ENCODE measurements at regions not wholly inside any gene's neighbourhood (a gene's known extent, or its start where the extent isn't known, plus 50 kb on each side); places are given as distances from the start of the nearest gene placed in this dataset.
A peak's percentile ranks its signal among the peaks of the same experiment; 100 is the strongest.

DNA sequence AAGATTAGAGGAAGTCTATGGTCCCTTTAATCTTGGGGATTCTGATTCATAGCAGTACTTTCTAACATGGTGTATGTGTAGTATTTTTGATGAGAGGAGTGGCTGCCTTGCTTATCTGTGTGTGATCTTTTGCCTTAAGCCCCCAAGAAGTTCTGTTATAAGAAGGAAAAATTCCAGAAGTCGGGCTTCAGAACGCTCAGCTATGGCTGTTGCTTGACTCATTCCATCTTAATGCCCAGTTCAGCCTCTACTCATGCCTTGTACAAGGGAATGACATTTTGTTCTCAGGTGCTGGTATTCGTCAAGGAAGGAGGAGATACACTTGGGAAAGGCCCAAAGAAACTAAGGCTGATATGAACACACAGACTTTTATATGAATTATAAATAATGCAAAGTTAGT is 713.0 kb upstream of the MARCKS start:
- TF ChIP-seq CTCF (IDR thresholded peaks at IDR 0.05; ENCODE audit: insufficient read depth, low read depth, low read length): no peak
- H3K4me3 ChIP-seq (ENCODE audit: low read depth, low read length): no peak overlapping the region
- no peak for DNase-seq (ENCODE audit: low read depth)

DNA sequence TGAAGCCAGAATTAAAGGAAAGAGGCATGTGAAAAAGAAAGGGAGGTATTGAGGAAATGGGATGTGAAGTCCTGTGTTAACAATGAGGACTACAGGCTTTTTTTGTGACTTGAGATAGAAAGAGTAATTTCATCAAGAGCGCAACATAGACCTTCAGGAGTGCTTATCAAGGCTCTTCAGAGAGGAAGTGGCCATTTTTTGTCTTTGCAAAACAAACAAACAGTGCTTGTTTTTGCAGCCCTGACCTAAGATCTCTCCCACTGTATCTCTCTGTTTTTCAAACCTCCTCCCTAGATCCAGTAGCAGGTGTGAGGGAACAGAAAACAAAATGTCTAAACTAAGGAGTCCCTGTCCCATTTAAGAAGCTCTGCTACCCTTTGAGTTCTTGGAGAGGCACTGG is 710.3 kb upstream of the MARCKS start:
- H3K4me3 ChIP-seq (ENCODE audit: low read depth, low read length): no peak overlapping the region
- no peak for TF ChIP-seq CTCF (IDR thresholded peaks at IDR 0.05; ENCODE audit: insufficient read depth, low read depth, low read length)
- no peak for DNase-seq (ENCODE audit: low read depth)

- TF ChIP-seq CTCF (IDR thresholded peaks at IDR 0.05; ENCODE audit: insufficient read depth, low read depth, low read length): no peak
- peak; percentile 82 for DNase-seq (ENCODE audit: low read depth)
Measured at GRCh38 chr6:113147544-113147943, 709.6 kb upstream of the MARCKS start.

DNA sequence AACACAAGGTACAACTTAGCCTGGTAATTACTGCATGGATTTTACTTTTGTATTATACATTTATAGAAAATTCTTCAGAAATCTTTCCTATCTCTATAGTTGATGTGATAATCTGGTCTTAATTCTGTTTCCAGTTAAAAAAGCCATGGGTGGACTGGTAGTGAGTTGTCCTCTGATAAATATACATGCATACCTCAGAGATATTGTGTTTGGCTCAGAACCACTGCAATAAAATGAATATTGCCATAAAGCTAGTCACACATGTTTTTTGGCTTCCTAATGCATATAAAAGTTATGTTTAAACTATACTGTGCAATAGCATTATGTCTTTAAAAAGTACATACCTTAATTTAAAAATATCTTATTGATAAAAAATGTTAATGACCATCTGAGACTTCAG is 708.6 kb upstream of the MARCKS start:
- DNase-seq (ENCODE audit: low read depth): peak; percentile 75
- TF ChIP-seq CTCF (IDR thresholded peaks at IDR 0.05; ENCODE audit: insufficient read depth, low read depth, low read length): no peak
- no peak overlapping the region for H3K4me3 ChIP-seq (ENCODE audit: low read depth, low read length)

More at GRCh38 chr6:113147544-113147943, 709.6 kb upstream of the MARCKS start:
- no peak overlapping the region for H3K4me3 ChIP-seq (ENCODE audit: low read depth, low read length)

DNA sequence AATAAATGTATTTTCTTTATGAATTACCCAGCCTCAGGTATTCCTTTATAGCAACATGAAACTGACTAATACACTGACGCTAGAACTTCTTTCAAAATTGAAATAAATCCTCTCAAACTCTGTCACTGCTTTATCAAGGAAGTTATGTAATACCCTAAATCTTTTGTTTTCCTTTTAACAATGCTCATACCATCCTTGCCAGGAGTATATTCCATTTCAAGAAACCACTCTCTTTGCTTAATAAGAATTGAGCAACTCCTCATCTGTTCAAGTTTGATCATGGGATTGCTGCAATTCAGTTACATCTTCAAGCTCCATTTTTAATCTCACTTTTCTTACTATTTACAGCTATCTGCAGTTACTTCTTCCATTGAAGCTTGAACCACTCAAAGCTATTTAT is 707.6 kb upstream of the MARCKS start:
- TF ChIP-seq CTCF (IDR thresholded peaks at IDR 0.05; ENCODE audit: insufficient read depth, low read depth, low read length): no peak
- DNase-seq (ENCODE audit: low read depth): no peak
- H3K4me3 ChIP-seq (ENCODE audit: low read depth, low read length): no peak overlapping the region

- no peak for TF ChIP-seq CTCF (IDR thresholded peaks at IDR 0.05; ENCODE audit: insufficient read depth, low read depth, low read length)
- peak; percentile 38 for DNase-seq (ENCODE audit: low read depth)
Measured at GRCh38 chr6:113160306-113161017, 696.7 kb upstream of the MARCKS start.

GRCh38 chr6:113161018-113161315 is 696.2 kb upstream of the MARCKS start:
- no peak for TF ChIP-seq CTCF (IDR thresholded peaks at IDR 0.05; ENCODE audit: insufficient read depth, low read depth, low read length)
- no peak for DNase-seq (ENCODE audit: low read depth)
- no peak overlapping the region for H3K4me3 ChIP-seq (ENCODE audit: low read depth, low read length)

More at GRCh38 chr6:113160306-113161017, 696.7 kb upstream of the MARCKS start:
- H3K4me3 ChIP-seq (ENCODE audit: low read depth, low read length): no peak overlapping the region

Data from fibroblast of villous mesenchyme (primary cell).